HepG2 (cell line): ENCODE measurements at regions not wholly inside any gene's neighbourhood (a gene's known extent, or its start where the extent isn't known, plus 50 kb on each side); places are given as distances from the start of the nearest gene placed in this dataset.

ENCODE experiments used
- AKNA ChIP-seq: sonication (generic); formaldehyde crosslinking; IDR thresholded peaks from 2 replicates; pipeline ENCODE4 v1.4.0; 2020; ENCODE audit warnings: missing genetic modification reagents, borderline replicate concordance
- CC2D1A ChIP-seq: sonication (generic); formaldehyde crosslinking; IDR thresholded peaks from 2 replicates; pipeline ENCODE4 v1.8.1; 2023; ENCODE audit warnings: mild to moderate bottlenecking, missing genetic modification reagents
- CREB1 ChIP-seq, 2 experiments: fragments of 450-650 bp in 1 of 2; IDR thresholded peaks; 2 replicates each; pipeline ENCODE4 v1.6.1; 2016 to 2017; ENCODE audit warnings: control low read depth in 1 of 2, mild to moderate bottlenecking in 1 of 2, missing compliant biosample characterization in 1 of 2, missing genetic modification characterization in 1 of 2
- HMGXB3 ChIP-seq: sonication (generic); formaldehyde crosslinking; IDR thresholded peaks from 2 replicates; pipeline ENCODE4 v1.4.0; 2020; ENCODE audit warnings: missing genetic modification reagents, borderline replicate concordance
- NFKB2 ChIP-seq: sonication (generic); formaldehyde crosslinking; IDR thresholded peaks from 2 replicates; pipeline ENCODE4 v1.4.0; 2020; ENCODE audit warnings: missing genetic modification reagents, borderline replicate concordance
- PAF1 ChIP-seq: IDR thresholded peaks from 2 replicates; pipeline ENCODE4 v1.6.1; 2016; ENCODE audit warnings: missing genetic modification reagents, missing compliant biosample characterization
- SIN3B ChIP-seq: fragments of 150-350 bp; IDR thresholded peaks from 2 replicates; pipeline ENCODE4 v1.6.1; 2014; ENCODE audit warnings: low read length
- SNAPC2 ChIP-seq: sonication (generic); formaldehyde crosslinking; IDR thresholded peaks from 2 replicates; pipeline ENCODE4 v1.8.1; 2022; ENCODE audit warnings: mild to moderate bottlenecking, missing genetic modification reagents
- ZNF263 ChIP-seq: sonication (generic); formaldehyde crosslinking; IDR thresholded peaks from 2 replicates; pipeline ENCODE4 v1.4.0; 2020; ENCODE audit warnings: missing genetic modification reagents
- ZNF343 ChIP-seq: sonication (generic); formaldehyde crosslinking; IDR thresholded peaks from 2 replicates; pipeline ENCODE4 v1.4.0; 2020; ENCODE audit warnings: mild to moderate bottlenecking, missing genetic modification reagents
- ZNF431 ChIP-seq: sonication (generic); formaldehyde crosslinking; IDR thresholded peaks from 2 replicates; pipeline ENCODE4 v1.9.0; 2022; ENCODE audit warnings: missing genetic modification reagents, low read depth, mild to moderate bottlenecking, borderline replicate concordance
- ZNF562 ChIP-seq: sonication (generic); formaldehyde crosslinking; IDR thresholded peaks from 2 replicates; pipeline ENCODE4 v1.8.0; 2022; ENCODE audit warnings: missing genetic modification reagents, borderline replicate concordance
- ZNF883 ChIP-seq: sonication (generic); formaldehyde crosslinking; IDR thresholded peaks from 2 replicates; pipeline ENCODE4 v1.5.1; 2020; ENCODE audit warnings: mild to moderate bottlenecking, missing genetic modification reagents; ENCODE audit errors: not compliant biosample characterization
- TF ChIP-seq, protein P1 (sequence below): sonication (generic); formaldehyde crosslinking; IDR thresholded peaks from 2 replicates; pipeline ENCODE4 v1.8.1; 2022; ENCODE audit warnings: low read depth, mild to moderate bottlenecking, missing genetic modification reagents

DNA sequence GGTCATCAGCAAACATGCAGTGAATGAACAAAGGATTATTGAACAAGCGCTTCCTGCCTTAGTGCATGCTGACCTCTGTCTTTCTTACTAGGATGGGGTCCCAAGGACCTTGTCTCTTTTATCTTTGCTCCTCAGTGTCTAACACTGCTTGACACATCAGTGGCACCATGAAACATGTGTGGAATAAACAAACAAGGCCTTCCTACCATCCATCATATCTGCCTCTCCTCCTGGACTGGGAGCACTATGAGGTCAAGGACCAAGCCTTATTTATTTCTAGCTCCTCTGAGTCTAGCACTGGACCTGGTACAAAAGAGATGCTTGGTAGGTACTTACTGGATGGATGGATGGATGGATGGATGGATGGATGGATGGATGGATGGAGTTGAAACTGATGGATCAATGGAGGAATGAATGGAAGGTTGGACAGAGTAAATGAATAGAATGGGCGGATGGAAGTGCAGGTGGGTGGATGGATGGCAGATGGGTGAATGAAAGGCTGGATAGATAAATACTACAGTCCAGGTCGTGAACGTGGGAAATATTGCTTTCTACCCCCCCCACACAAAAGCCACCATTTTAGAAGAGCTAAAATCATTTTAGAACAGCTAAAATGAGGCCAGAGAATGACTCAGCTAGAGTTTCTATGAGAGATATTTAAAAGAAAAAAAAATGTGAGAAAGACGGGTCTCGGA is 104.1 kb upstream of the PTPN1 start (continued):
- TF ChIP-seq CC2D1A (CRISPR knock-in tag) (peak; percentile 17; the same call in 1 of the 2 replicates), ZNF562 (CRISPR knock-in tag) (no peak), SIN3B (no peak), CREB1 (IDR thresholded peaks at IDR 0.05) (no peak), CREB1 (CRISPR knock-in tag; IDR thresholded peaks at IDR 0.05) (peak; percentile 80), ZNF431 (CRISPR knock-in tag) (no peak), PAF1 (CRISPR knock-in tag) (no peak), HMGXB3 (CRISPR knock-in tag) (peak; percentile 83; the same call in 1 of the 2 replicates), AKNA (no peak), ZNF343 (CRISPR knock-in tag) (peak; percentile 74), SNAPC2 (CRISPR knock-in tag) (no peak), ZNF263 (CRISPR knock-in tag) (peak; percentile 98), NFKB2 (CRISPR knock-in tag) (no peak), ZNF883 (CRISPR knock-in tag) (no peak)
- TF ChIP-seq, protein P1, sequence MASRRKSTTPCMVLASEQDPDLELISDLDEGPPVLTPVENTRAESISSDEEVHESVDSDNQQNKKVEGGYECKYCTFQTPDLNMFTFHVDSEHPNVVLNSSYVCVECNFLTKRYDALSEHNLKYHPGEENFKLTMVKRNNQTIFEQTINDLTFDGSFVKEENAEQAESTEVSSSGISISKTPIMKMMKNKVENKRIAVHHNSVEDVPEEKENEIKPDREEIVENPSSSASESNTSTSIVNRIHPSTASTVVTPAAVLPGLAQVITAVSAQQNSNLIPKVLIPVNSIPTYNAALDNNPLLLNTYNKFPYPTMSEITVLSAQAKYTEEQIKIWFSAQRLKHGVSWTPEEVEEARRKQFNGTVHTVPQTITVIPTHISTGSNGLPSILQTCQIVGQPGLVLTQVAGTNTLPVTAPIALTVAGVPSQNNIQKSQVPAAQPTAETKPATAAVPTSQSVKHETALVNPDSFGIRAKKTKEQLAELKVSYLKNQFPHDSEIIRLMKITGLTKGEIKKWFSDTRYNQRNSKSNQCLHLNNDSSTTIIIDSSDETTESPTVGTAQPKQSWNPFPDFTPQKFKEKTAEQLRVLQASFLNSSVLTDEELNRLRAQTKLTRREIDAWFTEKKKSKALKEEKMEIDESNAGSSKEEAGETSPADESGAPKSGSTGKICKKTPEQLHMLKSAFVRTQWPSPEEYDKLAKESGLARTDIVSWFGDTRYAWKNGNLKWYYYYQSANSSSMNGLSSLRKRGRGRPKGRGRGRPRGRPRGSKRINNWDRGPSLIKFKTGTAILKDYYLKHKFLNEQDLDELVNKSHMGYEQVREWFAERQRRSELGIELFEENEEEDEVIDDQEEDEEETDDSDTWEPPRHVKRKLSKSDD (CRISPR knock-in tag) = no peak
